ENCODE measurements at regions not wholly inside any gene's neighbourhood (a gene's known extent, or its start where the extent isn't known, plus 50 kb on each side); places are given as distances from the start of the nearest gene placed in this dataset.

DNA sequence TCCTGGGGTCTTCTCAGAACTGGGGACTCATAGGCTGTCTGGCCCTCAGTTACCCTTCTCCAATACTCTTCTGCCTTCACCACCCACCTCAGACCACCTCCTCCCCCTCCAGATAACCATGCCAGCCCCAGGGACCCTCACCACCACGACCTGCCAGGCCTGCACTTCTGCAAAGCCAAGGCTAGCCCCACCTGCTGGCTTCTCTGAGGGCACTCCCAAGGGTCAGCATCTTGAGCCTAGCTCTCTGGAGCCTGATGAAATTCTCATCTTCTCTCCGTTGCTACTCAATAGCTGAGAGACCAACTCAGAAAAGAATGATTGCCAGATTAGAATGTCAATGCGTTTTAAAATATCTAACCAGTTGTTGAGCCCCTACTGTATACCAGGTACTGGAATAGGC, 56.1 kb upstream of the LYRM9 start:
- no peak for TF ChIP-seq POLR2AphosphoS5 (IDR thresholded peaks at IDR 0.05)
- TF ChIP-seq, protein P1, sequence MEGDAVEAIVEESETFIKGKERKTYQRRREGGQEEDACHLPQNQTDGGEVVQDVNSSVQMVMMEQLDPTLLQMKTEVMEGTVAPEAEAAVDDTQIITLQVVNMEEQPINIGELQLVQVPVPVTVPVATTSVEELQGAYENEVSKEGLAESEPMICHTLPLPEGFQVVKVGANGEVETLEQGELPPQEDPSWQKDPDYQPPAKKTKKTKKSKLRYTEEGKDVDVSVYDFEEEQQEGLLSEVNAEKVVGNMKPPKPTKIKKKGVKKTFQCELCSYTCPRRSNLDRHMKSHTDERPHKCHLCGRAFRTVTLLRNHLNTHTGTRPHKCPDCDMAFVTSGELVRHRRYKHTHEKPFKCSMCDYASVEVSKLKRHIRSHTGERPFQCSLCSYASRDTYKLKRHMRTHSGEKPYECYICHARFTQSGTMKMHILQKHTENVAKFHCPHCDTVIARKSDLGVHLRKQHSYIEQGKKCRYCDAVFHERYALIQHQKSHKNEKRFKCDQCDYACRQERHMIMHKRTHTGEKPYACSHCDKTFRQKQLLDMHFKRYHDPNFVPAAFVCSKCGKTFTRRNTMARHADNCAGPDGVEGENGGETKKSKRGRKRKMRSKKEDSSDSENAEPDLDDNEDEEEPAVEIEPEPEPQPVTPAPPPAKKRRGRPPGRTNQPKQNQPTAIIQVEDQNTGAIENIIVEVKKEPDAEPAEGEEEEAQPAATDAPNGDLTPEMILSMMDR (IDR thresholded peaks at IDR 0.05 in 8 of 11, conservative IDR thresholded peaks at IDR 0.05 in 3 of 11) = no peak

Measured in spleen (tissue), 7 donors.